Cardiac fibroblast (primary cell): ENCODE measurements at regions not wholly inside any gene's neighbourhood (a gene's known extent, or its start where the extent isn't known, plus 50 kb on each side); places are given as distances from the start of the nearest gene placed in this dataset.
A peak's percentile ranks its signal among the peaks of the same experiment; 100 is the strongest.

ENCODE experiments used
- DNase-seq, 2 donors: peaks; one replicate each; pipeline versions ENCODE4 v3.0.0 to v3.0.0-alpha.2; 2010; ENCODE audit warnings: low read depth in 2 of 2
- H3K4me3 ChIP-seq, 2 donors: replicated peaks in 1 of 2; 1 replicate in 1 of 2; 2 replicates in 1 of 2; pipeline ENCODE4 v1.5.1; 2011; ENCODE audit warnings: low read depth in 2 of 2, low read length in 2 of 2, mild to moderate bottlenecking in 2 of 2, moderate library complexity in 1 of 2
- CTCF ChIP-seq: IDR thresholded peaks from one replicate; pipeline ENCODE4 v1.5.1; 2011; ENCODE audit warnings: low read depth, mild to moderate bottlenecking, low read length, inconsistent platforms

- no peak for DNase-seq
- TF ChIP-seq CTCF, result no peak
- H3K4me3 ChIP-seq, result no peak overlapping the region
Measured at GRCh38 chr17:74148901-74149596, 54.4 kb upstream of the RPL38 start.

- DNase-seq, result no peak
- no peak overlapping the region for H3K4me3 ChIP-seq
- no peak for TF ChIP-seq CTCF
Measured at GRCh38 chr17:74149597-74150427, 53.7 kb upstream of the RPL38 start.

GRCh38 chr17:74150428-74151025 lies 53.0 kb upstream of the RPL38 start:
- H3K4me3 ChIP-seq, result no peak overlapping the region
- DNase-seq, result no peak
- TF ChIP-seq CTCF, result no peak

- no peak for TF ChIP-seq CTCF
- H3K4me3 ChIP-seq, result no peak overlapping the region
- DNase-seq, result no peak
Measured at GRCh38 chr17:74151551-74152315, 51.7 kb upstream of the RPL38 start.

- no peak for TF ChIP-seq CTCF
- DNase-seq, result peak in 1 of 2 donors; percentile 21
- no peak overlapping the region for H3K4me3 ChIP-seq
Measured at GRCh38 chr17:74152591-74153455, 50.7 kb upstream of the RPL38 start.

GRCh38 chr17:74153456-74153810 lies 50.0 kb upstream of the RPL38 start:
- no peak for TF ChIP-seq CTCF
- no peak overlapping the region for H3K4me3 ChIP-seq
- no peak for DNase-seq
